CD14-positive monocyte (primary cell): ENCODE measurements at regions not wholly inside any gene's neighbourhood (a gene's known extent, or its start where the extent isn't known, plus 50 kb on each side); places are given as distances from the start of the nearest gene placed in this dataset.

Experiments
- DNase-seq, 3 donors: peaks; one replicate each; pipeline ENCODE4 v3.0.0-alpha.2; 2011 to 2022
- H2AFZ ChIP-seq: 2 replicates; pipeline ENCODE4 v1.6.0; 2012; ENCODE audit warnings: mild to moderate bottlenecking, low read depth, low read length, inconsistent platforms; ENCODE audit not compliant: insufficient read depth, poor library complexity, severe bottlenecking
- H3K27ac ChIP-seq, 2 donors: 1 replicate in 1 of 2; 2 replicates in 1 of 2; pipeline ENCODE4 v1.5.1; 2012 to 2013; ENCODE audit warnings: low read length in 2 of 2, control low read depth in 1 of 2, inconsistent platforms in 1 of 2, low read depth in 1 of 2, mild to moderate bottlenecking in 1 of 2
- H3K27me3 ChIP-seq, 2 donors: one replicate each; pipeline versions ENCODE4 v1.6.0 to v1.6.1; 2011 to 2013; ENCODE audit warnings: low read length in 2 of 2; ENCODE audit not compliant: control insufficient read depth in 2 of 2, insufficient read depth in 2 of 2
- H3K36me3 ChIP-seq, 2 donors: replicated peaks in 1 of 2; 1 replicate in 1 of 2; 2 replicates in 1 of 2; pipeline versions ENCODE4 v1.5.1 to v1.6.1; 2012 to 2013; ENCODE audit warnings: low read length in 2 of 2, control low read depth in 1 of 2, inconsistent platforms in 1 of 2, mild to moderate bottlenecking in 1 of 2; ENCODE audit not compliant: insufficient read depth in 2 of 2, control insufficient read depth in 1 of 2
- H3K4me1 ChIP-seq, 2 donors: 1 replicate in 1 of 2; 2 replicates in 1 of 2; pipeline versions ENCODE4 v1.5.1 to v1.6.1; 2012 to 2013; ENCODE audit warnings: low read length in 2 of 2, control low read depth in 1 of 2, inconsistent platforms in 1 of 2, mild to moderate bottlenecking in 1 of 2, moderate library complexity in 1 of 2; ENCODE audit not compliant: insufficient read depth in 2 of 2, control insufficient read depth in 1 of 2
- H3K4me2 ChIP-seq: replicated peaks from 2 replicates; pipeline ENCODE3; 2012; ENCODE audit warnings: low read length, moderate library complexity, mild to moderate bottlenecking; ENCODE audit not compliant: poor library complexity, severe bottlenecking; ENCODE audit errors: extremely low read depth
- H3K4me3 ChIP-seq, 3 experiments: fragments of 200-600 bp in 1 of 3; sonication (generic) in 1 of 3; replicated peaks in 1 of 3; 1 replicate in 2 of 3; 2 replicates in 1 of 3; pipeline ENCODE4 v1.5.1; 2011 to 2013; ENCODE audit warnings: low read length in 3 of 3, mild to moderate bottlenecking in 3 of 3, control low read depth in 2 of 3, low read depth in 2 of 3, inconsistent platforms in 1 of 3, moderate library complexity in 1 of 3
- H3K79me2 ChIP-seq: 2 replicates; pipeline ENCODE4 v1.6.0; 2012; ENCODE audit warnings: mild to moderate bottlenecking, control low read depth, inconsistent platforms, low read length, moderate library complexity; ENCODE audit not compliant: insufficient read depth
- H3K9ac ChIP-seq: 2 replicates; pipeline ENCODE4 v1.6.0; 2017; ENCODE audit warnings: low read length, mild to moderate bottlenecking; ENCODE audit not compliant: insufficient read depth, poor library complexity, severe bottlenecking
- H3K9me3 ChIP-seq, 2 donors: replicated peaks in 1 of 2; 1 replicate in 1 of 2; 2 replicates in 1 of 2; pipeline versions ENCODE4 v1.5.1 to v1.6.1; 2012 to 2013; ENCODE audit warnings: low read length in 2 of 2, control low read depth in 1 of 2; ENCODE audit not compliant: control insufficient read depth in 1 of 2, insufficient read depth in 1 of 2
- H4K20me1 ChIP-seq: 2 replicates; pipeline ENCODE4 v1.6.0; 2012; ENCODE audit warnings: mild to moderate bottlenecking, low read length, control low read depth, moderate library complexity; ENCODE audit not compliant: insufficient read depth
- H3K27ac Mint-ChIP-seq, 7 donors: one replicate each; pipeline ENCODE4 v1.8.0; 2020; ENCODE audit warnings: mild to moderate bottlenecking in 7 of 7, mixed read lengths in 7 of 7, moderate library complexity in 6 of 7, inconsistent platforms in 2 of 7
- H3K27me3 Mint-ChIP-seq, 3 donors: one replicate each; pipeline ENCODE4 v1.8.0; 2021 to 2022; ENCODE audit warnings: low read depth in 3 of 3, mild to moderate bottlenecking in 3 of 3, mixed read lengths in 3 of 3, moderate library complexity in 3 of 3, inconsistent platforms in 1 of 3
- H3K36me3 Mint-ChIP-seq, 2 donors: one replicate each; pipeline ENCODE4 v1.8.0; 2020; ENCODE audit warnings: mixed read lengths in 2 of 2, inconsistent platforms in 1 of 2, mild to moderate bottlenecking in 1 of 2
- H3K4me1 Mint-ChIP-seq: one replicate; pipeline ENCODE4 v1.8.0; 2020; ENCODE audit warnings: mild to moderate bottlenecking, mixed read lengths
- H3K4me3 Mint-ChIP-seq, 2 donors: one replicate each; pipeline ENCODE4 v1.8.0; 2020; ENCODE audit warnings: mild to moderate bottlenecking in 2 of 2, mixed read lengths in 2 of 2, moderate library complexity in 1 of 2
- H3K9me3 Mint-ChIP-seq, 7 donors: one replicate each; pipeline ENCODE4 v1.8.0; 2020 to 2022; ENCODE audit warnings: mixed read lengths in 7 of 7, mild to moderate bottlenecking in 6 of 7, moderate library complexity in 6 of 7, inconsistent platforms in 2 of 7
- CTCF ChIP-seq: fragments of 200-600 bp; IDR thresholded peaks from one replicate; pipeline ENCODE4 v1.8.0; 2022; ENCODE audit warnings: antibody characterized with exemption, mild to moderate bottlenecking
- WGBS: methylation state at CpG from one replicate; pipeline ENCODE4 v1.1.5; 2013; ENCODE audit warnings: missing lambda C conversion rate; ENCODE audit not compliant: insufficient coverage; 5-methylcytosine and 5-hydroxymethylcytosine counted together
- intact Hi-C, 2 donors: fragments of 100-400 bp; cut with micrococcal nuclease; formaldehyde crosslinking; loops; one replicate each; pipeline versions ENCODE4 v1.15.0 to v1.15.1; 2023

GRCh38 chr2:24439971-24440340, 51.1 kb upstream of the NCOA1 start:
- no peaks in the 10 kb centered on the region for H3K4me1 ChIP-seq
- no peak overlapping the region for H3K9ac ChIP-seq
- Mint-ChIP-seq H3K27me3 (peaks cover 0 to 2% (median 2%) of the 10 kb centered on the region in 3 donors), H3K27ac (no peak overlapping the region), H3K4me1 (peaks cover 14% of the 10 kb centered on the region), H3K9me3 (no peaks in the 10 kb centered on the region), H3K36me3 (no peaks in the 10 kb centered on the region), H3K4me3 (no peak overlapping the region)
- DNase-seq, result no peak
- H3K4me3 ChIP-seq, result no peak overlapping the region
- no peaks in the 10 kb centered on the region for H4K20me1 ChIP-seq
- H3K9me3 ChIP-seq, result no peaks in the 10 kb centered on the region
- no peak overlapping the region for H3K27ac ChIP-seq
- H3K79me2 ChIP-seq, result no peaks in the 10 kb centered on the region
- TF ChIP-seq CTCF, result no peak
- no peaks in the 10 kb centered on the region for H3K27me3 ChIP-seq
- WGBS, result 100% methylated on average over 2 of the region's 3 CpGs
- no peak overlapping the region for H3K4me2 ChIP-seq
- no peaks in the 10 kb centered on the region for H3K36me3 ChIP-seq
- peak overlapping the region; percentile 11 for H2AFZ ChIP-seq
- intact Hi-C loops, result no loop called here

GRCh38 chr2:24439280-24439970, 51.6 kb upstream of the NCOA1 start:
- DNase-seq, result no peak
- no peaks in the 10 kb centered on the region for H3K9me3 ChIP-seq
- WGBS, result no CpG with 5 or more reads among the region's 4 CpGs
- no peak overlapping the region for H3K4me3 ChIP-seq
- H3K27me3 ChIP-seq, result no peaks in the 10 kb centered on the region
- no peak for TF ChIP-seq CTCF
- intact Hi-C loops, result no loop called here
- no peaks in the 10 kb centered on the region for H3K79me2 ChIP-seq
- Mint-ChIP-seq H3K9me3 (no peaks in the 10 kb centered on the region), H3K36me3 (no peaks in the 10 kb centered on the region), H3K4me3 (no peak overlapping the region), H3K4me1 (peaks cover 18% of the 10 kb centered on the region), H3K27ac (no peak overlapping the region), H3K27me3 (peaks cover 0 to 2% (median 2%) of the 10 kb centered on the region in 3 donors)
- H3K4me2 ChIP-seq, result no peak overlapping the region
- peak overlapping the region; percentile 11 for H2AFZ ChIP-seq
- no peak overlapping the region for H3K9ac ChIP-seq
- no peak overlapping the region for H3K27ac ChIP-seq
- H3K36me3 ChIP-seq, result no peaks in the 10 kb centered on the region
- no peaks in the 10 kb centered on the region for H3K4me1 ChIP-seq
- H4K20me1 ChIP-seq, result no peaks in the 10 kb centered on the region
